ENCODE measurements at regions not wholly inside any gene's neighbourhood (a gene's known extent, or its start where the extent isn't known, plus 50 kb on each side); places are given as distances from the start of the nearest gene placed in this dataset.
"Not testable (repeated sequence)": the region's sequence is repeated elsewhere in the genome, so short reads cannot be mapped to it uniquely, and the experiment has no call there.

DNA sequence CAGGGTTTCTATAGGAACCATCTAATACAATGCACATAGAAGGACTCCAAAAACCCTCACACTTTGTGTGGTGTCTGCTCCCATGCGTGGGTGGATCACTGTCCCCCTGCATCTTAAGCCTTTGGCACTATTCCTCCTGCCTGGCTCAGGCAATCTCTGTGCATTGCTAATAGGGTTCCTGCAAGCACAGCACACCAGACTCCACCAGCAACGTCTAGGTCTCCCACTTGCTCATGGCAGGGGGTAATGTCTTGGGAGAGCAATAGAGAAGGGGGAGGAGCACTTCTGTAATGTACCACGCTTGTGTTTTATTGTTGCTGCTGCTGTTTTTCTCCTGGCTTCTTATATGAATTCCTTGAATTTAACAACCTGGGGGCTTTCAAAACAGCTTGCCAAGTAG lies 182.6 kb upstream of the GLRA1 start:
- no peak for DNase-seq (ENCODE audit: low spot score)

DNA sequence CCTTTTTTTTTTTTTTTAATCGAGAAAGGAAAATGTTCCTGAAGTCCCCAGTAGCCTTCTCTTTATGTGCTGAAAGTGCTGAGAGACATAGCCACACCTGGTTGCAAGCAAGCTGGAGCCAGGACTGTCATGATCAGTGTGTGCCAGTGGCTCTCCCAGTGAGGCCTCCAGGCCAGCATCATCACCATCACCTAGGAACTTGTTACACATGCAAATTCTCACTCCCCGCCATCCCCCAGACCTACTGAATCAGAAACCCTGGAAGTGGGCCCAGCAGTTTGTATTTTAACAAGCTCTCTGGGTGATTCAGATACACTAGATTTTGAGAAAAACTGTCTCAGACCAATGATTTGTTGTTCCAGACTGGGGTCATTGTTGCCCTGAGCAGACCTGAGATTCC lies 181.9 kb upstream of the GLRA1 start:
- no peak for DNase-seq (ENCODE audit: low spot score)

DNA sequence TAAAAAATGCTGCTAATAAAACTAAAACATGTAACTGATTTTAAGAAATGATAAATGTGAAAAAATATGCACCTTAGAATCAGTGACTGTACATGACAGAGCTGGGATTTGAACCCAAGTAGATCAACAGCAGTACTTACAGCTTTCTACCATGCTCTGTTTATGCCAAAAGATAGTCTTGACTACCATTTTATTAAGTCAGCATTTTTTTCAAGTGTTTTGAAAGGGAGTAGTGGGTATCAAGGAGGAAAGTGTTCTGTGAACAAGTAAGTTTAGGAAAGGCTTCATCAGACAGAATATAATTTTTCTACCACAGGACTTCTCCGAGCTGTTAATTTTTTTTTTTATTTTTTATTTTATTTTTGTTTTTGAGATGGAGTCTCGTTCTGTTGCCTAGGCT lies 180.4 kb upstream of the GLRA1 start:
- DNase-seq (ENCODE audit: low spot score): no peak

DNA sequence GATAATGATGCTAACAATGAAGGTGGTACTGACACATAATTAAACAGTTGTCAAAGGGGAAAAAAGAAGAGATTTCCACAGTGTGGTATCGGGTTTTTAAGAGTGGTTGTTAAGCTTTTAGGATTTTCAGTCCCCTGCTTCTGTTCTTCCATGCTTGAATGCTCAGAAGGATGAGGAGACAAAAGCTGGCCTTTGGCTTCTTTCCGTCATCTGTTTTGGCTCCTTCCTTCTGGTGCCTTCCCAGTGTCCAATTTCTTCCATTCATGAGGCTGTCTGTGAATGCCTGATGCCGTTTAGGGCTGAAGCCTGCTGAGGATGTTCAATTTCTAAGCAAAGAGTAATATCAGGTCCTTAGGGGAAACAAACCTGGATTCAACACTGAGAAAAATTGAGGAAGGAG lies 179.6 kb upstream of the GLRA1 start:
- no peak for DNase-seq (ENCODE audit: low spot score)

DNA sequence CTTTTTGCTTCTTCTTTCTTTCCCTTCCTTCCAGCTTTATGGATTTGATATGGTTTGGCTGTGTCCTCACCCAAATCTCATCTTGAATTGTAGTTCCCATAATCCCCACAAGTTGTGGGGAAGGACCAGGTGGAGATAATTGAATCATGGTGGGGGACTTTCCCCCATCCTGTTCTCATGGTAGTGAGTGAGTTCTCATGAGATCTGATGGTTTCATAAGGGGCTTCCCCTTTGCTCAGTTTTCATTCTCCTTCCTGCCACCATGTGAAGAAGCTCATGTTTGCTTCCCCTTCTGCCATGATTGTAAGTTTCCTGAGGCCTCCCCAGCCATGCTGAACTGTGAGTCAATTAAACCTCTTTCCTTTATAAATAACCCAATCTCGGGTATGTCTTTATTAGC lies 178.3 kb upstream of the GLRA1 start:
- DNase-seq (ENCODE audit: low spot score): not testable (repeated sequence)

DNA sequence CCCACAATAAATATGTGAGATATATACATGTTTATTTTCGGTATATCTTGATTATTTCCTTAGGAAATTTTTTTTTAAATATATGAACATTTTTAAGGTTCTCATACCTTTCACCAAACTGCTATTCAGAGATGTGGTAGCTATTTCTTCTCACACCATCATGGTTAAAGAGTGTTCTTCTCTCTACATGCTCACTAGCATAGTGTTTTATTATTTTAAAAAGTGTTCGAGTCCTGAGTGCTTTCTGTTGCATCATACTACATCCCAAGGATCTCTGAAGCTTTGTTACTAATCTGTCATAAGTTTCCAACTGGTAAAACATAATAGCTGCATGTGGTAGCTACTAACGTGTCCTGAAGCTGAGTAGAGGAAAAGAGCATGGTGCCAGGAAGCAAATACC lies 177.4 kb upstream of the GLRA1 start:
- no peak for DNase-seq (ENCODE audit: low spot score)

DNA sequence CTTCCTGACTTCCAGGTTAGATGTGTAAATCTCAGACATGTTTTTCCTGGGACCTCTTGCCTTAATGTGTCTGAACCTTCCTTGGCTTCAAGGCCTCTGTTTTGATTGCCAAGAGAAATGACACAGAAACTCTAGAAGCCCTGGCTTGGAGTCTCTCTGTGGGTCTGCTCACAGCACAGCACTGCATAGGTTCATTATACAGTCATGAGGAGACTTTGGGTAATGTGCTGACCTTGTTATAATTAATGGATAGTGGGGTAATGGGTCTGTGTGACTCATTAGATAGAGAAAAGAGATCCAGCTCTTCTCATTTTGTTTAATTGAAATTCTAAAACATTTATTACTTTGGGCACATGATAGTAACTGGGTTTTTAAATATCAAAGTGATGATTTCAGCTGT lies 175.8 kb upstream of the GLRA1 start:
- DNase-seq (ENCODE audit: low spot score): no peak

DNA sequence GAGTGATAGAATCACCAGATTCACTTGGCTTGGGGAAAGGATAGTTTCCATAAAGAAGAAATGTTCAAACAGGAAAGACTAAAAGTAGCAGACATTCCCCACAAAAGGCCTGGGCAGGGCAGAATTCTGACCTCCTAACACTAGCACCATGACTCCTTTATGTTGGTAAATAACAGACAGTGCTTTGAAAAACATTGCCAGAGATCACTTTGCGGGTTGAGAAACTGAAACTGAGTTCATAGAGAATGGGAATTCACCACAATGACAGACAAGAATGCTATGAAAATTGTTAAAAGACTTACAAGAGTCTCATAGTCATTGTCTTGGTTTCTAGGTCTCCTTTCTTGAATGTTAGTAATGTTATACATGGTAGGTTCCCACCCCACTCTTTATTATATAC lies 172.5 kb upstream of the GLRA1 start:
- DNase-seq (ENCODE audit: low spot score): no peak

DNA sequence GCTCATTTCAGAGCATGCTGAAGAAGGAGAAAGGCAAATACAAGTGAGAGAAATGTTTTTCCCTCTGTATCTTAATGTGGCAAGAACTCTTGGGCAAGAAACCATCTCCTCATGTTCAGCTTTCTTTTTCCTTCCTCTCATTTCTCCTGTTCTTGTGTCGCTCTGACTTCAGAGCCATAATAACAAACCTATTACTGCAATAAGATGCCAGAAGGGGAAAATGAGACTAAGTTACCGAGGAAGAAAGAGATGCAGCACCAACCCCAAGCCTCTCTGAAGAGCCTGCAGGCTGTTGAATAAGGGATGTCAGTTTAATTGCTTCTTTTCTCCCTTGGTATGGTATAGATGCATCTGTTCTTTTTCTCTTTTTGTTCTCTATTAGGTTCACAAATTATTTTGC lies 170.1 kb upstream of the GLRA1 start:
- no peak for DNase-seq (ENCODE audit: low spot score)

DNA sequence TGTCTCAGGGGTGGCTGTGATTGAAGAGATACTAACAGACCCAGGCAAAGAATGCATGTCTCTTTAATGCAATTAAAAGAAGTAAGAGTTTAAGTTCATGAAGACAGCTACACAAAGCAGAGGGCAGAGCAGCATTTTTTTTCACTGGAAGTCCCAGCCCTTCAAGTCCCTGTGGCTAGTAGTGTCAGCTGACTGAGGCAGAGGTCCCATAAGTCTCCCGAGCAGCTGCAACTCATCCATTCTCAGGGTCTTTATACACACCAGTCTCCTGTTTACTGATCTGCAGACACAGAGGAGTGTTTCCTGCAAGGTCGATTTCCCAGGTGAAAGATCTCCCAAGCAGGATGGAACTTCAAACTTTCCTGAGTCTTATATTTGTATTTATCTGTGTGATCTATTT lies 169.4 kb upstream of the GLRA1 start:
- DNase-seq (ENCODE audit: low spot score): no peak

DNA sequence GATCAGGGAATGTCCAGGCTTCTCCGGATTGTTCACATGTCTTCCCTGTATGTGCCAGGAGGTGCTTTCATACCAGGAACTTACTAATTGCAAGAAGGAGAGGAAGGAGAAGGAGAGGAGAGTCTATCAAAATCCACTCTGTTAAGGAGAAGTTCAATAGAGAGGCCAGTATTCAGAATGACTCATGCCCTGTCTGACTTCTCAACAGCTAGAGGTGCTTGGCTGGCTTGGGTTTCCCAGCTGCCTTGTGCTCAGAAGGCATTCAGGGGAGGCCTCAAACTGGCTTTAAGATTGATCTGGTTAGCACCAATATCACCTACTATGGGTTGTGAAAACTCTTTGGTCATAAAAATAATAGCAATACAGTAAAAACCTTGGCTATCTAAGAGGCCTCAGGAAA lies 167.9 kb upstream of the GLRA1 start:
- peak; percentile 9 for DNase-seq (ENCODE audit: low spot score)

DNA sequence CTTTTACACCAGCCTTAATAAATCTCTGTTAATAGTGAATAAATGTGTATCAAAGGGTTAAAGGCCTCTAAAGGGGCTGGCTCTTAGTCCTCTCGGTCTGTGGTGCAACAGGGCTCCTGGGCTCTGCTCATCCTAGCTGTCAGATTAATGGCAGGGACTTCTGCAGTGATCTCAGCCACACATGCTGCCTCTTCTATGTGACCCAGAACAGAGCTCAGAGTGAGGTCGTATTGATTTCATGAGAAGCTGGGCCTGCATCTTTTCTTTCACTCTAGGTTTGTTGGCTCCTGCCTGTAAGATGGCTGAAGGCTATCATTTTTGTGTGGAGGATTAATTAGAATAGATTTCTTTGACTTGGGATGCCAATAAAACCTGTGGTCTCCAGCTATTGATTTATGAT lies 165.0 kb upstream of the GLRA1 start:
- no peak for DNase-seq (ENCODE audit: low spot score)

DNA sequence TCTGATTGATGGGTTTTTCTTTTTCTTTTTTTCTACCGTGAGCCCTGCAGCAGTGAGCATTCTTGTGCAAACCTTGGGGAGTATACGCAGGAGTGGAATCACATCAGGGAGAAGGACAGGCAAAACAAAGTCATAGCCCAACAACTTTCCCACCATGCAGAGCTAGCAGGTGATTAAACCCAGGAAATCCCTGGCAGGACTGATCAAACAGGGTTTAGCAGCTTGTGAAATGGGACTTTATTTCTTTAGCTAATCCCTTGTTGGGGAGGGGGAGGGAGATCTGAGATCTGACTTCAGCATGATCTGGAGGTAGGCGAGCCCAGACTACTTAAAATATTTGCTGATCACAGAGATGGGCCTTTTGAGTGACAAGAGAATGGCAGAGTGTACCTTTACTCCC lies 162.0 kb upstream of the GLRA1 start:
- DNase-seq (ENCODE audit: low spot score): no peak

DNA sequence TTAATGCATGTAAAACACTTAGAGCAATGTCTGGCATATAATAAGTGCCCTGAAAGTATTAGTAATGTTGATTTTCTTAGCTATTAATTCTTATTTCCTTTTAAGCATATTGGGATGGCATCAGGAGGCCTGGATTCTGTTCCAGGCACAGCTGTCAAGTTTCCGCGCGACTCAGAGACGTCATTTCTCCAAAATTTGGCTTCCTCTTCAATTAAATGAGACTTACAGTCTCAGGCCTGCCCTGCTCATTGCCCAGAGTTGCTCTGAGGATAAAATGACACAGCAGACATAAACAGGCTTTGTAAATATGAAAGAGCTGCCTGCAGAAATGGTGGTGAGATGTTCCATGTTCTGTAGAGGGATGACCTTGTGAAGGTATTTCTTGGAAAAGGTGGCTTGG lies 159.8 kb upstream of the GLRA1 start:
- DNase-seq (ENCODE audit: low spot score): no peak

DNA sequence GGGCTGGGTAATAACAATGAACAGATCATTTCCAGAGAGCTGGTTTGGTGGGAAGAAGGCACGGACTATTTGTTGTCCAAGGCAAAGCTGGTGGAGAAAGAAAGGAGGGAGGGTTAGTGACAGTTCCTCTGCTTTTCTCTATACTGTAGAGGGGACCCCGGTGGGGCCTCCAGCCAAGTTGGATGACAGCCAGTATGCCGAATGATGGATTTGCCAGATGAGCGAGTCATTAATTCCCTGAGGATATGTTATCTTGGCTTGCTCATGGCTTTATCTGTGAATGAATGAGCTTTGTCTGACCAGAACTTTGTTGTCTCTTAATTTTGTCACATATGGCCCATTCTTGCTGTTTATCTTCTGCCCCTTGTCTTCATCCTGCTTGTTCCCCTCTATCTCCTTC lies 158.6 kb upstream of the GLRA1 start:
- no peak for DNase-seq (ENCODE audit: low spot score)

DNA sequence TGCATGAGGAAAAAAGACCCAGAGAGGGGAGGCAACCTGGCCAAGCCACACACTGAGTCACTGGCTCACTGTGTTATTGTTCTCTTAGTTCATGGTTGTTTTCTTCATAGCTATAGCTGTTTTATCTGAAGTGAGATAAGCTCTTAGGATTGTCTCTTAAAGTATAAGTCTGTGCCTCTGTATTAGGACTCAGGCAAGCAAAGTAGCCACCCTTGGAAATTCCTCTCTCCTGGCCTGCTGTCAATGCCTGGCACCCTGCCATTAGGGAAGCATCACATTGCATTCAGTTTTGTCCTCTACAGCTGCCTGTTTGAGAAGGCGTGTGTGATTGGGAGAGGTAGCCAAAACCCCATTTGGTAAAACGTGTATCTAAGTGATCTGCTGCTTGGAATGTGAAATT lies 147.4 kb upstream of the GLRA1 start:
- DNase-seq (ENCODE audit: low spot score): no peak

DNA sequence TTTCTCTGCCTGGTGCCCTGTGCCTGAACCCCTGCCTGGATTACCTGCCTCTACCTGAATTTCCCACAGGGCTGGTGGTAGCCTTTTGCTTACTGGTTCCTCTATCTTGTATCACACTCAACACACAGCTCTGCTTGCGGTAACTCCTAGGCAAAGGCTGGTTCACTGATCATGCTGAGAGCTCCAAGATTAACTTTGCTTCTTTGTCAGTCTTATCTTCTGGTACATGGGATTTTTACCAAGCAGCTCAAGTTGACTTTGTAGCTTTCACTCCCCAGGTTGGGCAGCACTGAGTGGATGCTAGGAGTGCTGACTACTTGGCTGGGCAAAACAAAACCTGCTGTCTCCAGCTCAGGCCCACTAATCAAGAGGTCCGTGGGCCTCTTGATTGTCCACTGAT lies 145.9 kb upstream of the GLRA1 start:
- DNase-seq (ENCODE audit: low spot score): no peak

DNA sequence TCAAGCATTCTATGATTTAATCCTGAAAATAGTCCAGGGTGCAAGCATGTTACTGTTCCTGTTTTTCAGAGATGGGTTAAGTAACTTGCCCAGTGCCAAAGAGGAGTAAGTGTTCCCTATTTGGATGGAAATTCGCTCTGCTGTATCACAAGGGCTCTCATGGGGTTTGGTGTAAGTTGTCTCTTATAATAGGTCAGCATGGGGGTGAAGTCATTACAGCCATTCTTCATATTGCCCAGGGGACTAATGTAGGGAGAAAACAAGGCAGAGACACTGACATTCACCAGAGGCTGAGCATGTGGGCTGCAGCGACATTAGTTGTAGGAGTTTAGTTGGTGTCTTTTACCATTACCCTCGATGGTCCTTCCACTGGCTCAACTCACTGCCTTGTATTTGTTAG lies 142.1 kb upstream of the GLRA1 start:
- DNase-seq (ENCODE audit: low spot score): no peak

DNA sequence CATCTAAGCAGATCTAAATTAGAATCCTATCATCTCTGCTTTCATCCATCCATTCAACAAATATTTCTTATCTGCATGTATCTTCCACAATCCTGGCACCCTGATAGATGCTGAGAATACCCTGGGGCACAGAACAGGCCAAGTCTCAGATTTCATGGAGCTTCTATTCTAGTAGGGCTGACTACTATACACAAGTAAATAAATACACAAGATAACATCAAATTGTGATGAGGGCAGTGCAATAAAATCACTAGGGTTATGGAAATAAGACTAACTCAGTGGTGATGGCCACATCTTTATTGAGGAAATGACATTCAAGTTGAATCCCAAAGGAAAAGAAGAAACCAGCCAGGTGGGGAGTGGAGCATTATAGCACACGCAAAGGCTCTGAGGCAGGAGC lies 138.4 kb upstream of the GLRA1 start:
- DNase-seq (ENCODE audit: low spot score): no peak

DNA sequence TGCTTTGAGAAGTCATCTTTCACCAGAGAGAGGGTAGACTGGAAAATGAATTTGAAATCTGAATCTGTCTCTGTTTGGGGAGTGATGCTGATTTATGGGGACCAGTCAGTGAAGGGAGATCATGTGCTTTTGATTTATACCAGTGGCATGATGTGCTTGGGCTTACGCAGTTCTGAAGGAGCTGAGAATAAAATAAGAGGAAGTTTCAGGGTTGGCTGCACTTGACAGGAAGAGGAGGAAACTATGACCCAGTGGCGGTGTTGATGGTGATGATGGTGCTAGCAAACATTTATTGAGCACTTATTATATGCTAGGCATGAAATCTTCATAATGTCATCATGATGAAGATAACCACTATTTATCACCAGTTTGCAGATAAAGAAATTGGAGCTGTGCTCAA lies 136.4 kb upstream of the GLRA1 start:
- DNase-seq (ENCODE audit: low spot score): no peak

DNA sequence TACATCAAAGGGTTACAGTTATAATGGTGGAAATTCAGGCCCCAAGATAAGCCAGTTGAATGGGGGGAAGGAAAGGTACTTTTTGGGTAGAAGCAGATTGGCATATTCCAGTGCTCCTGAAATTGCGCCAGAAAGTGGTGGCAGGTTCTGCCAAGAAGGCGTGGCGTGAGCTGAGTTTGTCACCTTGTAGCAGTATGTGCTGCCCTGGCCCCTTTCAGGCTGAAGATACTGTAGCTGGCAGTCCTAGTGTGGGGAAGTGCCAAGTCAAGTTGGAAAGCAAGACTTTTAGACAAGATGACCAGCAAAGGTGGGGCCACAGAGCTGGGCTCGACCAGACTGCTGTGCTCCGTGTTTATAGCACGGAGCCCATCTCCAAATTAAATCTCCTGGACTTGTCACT lies 133.6 kb upstream of the GLRA1 start:
- no peak for DNase-seq (ENCODE audit: low spot score)

DNA sequence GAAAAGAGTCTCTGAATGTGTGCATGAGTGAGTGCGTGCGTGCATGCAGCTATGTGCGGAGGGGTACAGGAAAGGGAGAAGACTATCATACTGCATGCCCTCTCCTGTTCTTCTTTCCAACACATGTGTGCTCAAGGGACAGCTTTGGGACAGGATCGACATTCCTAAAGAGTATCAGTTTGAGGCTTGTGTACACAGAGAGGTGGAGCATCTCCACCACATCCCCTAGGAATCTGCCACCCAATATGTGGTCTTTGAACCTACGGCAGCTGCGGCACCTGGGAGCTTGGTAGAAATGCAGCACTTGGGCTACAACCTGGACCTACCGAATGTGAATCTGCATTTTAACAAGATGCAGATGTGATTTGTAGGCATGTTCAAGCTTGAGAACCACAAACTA lies 132.3 kb upstream of the GLRA1 start:
- no peak for DNase-seq (ENCODE audit: low spot score)

DNA sequence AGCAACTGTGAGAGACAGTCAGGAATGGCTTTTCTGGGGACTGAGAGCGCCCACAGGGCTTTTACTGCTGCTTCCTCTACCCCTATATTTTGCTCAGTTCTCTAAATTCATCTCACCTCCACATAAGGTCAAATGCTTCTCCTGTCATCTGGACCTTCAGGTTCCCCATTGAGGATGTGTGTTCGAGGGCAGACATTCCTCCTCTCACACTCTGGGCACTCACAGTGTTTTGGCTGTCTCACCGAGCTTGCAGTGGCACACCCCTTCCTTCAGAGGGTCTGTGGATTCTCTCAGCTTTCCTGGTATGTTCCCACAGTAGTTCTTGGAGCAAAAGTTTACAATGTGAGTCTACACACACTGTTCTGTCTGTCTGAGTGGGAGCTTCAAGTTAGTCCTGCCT lies 127.8 kb upstream of the GLRA1 start:
- no peak for DNase-seq (ENCODE audit: low spot score)

DNA sequence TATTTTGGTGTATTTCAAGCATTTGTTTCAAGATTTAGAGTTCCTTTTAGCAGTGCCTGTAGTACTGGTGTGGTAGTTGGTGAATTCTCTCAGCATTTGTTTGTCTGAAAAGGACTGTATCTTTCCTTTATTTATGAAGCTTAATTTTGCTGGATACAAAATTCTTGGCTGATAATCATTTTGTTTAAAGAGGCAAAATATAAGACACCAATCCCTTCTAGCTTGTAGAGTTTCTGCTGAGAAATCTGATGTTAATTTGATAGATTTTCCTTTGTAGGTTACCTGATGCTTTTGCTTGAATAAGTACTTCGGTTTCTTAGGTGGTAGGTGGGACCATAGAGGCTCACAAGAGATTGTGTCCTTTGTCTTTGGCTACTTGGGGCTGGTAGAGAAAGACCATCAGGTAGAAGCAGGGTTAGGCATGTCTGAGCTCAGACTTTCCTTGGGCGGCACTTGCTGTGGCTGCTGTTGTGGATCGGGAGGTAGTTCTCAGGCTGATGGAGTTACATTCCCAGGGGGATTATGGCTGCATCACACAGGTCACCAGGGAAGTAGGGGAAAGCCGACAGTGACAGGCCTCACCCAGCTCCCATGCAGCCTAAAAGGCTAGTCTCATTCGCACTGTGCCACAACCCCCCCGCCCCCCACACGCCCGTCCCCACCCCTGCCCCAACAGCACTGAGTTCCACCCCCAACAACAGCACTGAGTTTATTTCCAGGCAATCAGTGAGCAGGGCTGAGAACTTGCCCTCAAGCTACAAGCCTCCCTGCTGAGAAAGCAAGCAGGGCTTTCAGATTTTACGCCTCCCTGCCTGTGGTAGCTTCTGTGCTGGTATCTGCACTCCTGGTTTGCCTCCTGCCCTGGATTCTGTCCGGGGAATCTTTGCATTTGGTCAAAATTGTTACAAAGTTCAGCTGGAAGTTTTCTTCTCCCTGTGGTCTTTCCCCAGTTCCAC lies 127.1 kb upstream of the GLRA1 start:
- DNase-seq (ENCODE audit: low spot score): no peak

Data from SW480 (cell line).